Anterior cingulate cortex (tissue), 58 donors: ENCODE measurements at regions not wholly inside any gene's neighbourhood (a gene's known extent, or its start where the extent isn't known, plus 50 kb on each side); places are given as distances from the start of the nearest gene placed in this dataset.
"Not testable (repeated sequence)": the region's sequence is repeated elsewhere in the genome, so short reads cannot be mapped to it uniquely, and the experiment has no call there.

Experiments
- DNase-seq, 58 donors: peaks; one replicate each; lab custom pipeline; 2025; lab: John Stamatoyannopoulos, UW

DNA sequence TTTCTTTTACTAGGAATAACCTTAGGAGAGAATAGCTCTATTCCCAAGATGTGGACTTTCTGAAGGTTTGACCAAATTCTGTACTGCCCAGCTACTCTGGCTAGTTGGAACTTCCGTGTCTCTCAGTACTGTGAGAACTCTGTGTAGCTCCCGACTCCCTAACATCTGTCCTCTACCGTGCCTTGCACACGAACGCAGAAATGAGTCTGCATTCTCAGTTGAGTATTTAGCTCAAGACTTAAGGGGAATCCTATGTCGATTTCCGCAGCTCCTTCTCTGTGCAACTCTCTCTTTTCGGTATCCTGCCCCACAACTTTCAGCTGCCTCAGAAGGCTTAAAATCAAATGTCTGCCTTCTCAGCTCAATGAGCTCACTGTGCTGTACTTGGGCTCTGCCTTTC lies 86.7 kb upstream of the EPHB3 start:
- DNase-seq: no peak

DNA sequence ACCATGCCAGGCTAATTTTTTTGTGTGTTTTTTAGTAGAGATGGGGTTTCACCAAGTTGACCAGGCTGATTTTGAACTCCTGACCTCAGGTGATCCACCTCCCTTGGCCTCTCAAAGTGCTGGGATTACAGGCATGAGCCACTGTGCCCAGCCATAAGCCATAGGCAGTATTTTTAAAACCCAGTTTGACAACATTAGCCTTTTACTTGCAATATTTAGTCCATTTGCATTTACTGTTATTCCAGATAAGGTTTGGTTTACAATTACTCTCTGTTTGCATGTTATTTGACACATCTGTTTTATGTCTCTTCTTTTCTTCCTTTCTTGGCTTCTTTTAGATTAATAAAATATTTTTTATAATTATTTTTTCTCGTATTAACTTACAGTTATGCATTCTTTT lies 83.6 kb upstream of the EPHB3 start:
- DNase-seq: no peak

DNA sequence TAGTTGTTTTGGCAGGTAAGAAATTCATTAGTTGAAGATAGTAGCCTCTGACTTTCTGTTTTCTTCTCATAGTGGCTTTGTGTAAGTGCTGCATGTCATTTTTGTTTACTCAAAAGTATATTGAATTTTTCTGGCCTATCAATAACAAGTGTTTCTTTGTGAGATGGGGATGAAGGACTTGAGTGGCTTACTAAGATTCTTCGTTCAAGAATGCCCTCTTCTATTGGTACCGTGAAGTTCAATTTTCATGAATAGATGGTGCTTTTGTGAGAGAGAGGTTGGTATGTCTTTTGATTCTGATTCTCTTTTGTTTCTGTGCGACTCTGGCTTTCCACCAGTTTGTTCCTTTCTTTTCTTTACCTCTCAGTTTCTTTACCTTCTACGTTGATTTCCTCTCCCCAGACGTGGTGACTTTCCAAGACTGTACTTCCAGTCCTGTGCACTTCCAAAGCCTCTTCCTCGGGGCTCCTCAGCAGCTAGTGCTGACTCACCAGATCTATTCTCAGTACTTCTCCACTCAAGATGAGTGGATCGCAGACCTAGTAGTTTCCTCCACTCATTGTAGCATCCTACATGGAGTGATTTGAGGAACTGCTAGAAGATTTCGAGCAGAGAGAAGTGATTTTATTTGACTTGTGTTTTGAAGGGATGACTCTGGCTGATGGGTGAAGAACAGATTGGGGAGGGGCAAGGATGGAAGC lies 82.0 kb upstream of the EPHB3 start:
- peak in 1 of 58 donors; percentile 30 for DNase-seq

DNA sequence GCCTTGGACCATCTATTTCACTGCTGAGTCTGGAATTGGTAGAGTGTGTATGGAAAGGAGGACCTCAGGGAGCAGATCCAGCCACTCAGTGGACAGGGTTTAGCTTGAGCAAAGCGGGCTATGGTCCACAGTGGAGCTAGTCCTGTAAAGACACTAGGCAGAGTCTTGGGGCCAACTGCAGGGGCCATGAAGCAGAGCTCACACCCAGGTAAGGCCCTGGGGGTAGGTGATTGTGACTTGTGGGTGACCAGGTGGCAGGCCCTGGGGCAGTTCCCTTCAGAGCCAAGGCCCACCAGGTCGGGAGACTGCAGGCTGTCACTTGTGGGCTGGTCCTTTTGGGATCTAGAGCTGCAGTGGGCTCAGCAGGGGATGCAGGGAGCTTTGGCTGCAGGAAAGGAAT lies 80.8 kb upstream of the EPHB3 start:
- DNase-seq: no peak

DNA sequence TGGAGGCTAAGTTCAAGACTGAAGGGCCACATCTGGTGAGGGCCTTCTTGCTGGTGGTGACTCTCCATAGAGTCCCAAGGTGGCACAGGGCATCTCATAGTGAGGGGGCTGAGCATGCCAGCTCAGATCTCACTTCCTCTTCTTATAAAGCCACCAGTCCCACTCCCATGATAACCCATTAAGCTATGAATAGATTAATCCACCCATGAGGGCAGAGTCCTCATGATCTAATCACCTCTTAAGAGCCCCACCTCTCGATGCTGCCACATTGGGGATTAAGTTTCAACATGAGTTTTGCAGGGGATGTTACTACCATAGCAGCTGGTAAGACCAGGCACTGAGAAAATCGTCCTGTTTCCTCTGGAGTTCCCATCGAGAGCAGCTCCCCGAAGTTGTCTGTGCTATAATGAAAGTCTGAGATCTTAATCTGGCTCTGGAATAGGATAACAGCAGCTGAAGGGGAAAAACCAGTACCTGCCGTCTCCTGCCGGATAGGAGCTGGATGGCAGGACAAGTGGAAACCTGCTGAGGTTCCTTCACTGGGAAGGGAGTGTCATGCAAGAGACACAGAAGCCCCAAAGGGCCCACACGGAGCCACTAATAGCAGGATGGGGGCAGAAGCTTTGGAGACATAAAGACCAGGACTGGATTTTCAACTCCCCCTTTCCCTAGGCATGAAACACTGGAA lies 79.5 kb upstream of the EPHB3 start:
- DNase-seq: no peak

DNA sequence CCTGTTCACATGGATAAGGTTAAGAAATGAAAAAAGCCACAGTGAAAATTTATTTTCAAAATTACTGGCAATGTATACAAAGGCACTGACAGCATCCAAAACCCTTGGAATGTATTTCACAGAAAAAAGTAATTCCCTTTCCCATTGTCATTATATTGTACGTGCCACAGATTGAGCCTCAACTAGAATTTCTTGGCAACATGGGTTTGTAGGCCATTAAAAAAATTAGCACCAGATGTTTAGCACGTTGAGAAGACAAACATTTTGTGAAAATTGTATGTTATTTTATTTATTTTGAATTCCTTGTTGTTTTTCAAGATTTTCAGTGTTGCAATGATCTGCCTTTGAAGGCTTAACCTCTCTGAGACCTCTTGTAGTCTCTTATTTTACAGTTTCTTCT lies 76.3 kb upstream of the EPHB3 start:
- no peak for DNase-seq

DNA sequence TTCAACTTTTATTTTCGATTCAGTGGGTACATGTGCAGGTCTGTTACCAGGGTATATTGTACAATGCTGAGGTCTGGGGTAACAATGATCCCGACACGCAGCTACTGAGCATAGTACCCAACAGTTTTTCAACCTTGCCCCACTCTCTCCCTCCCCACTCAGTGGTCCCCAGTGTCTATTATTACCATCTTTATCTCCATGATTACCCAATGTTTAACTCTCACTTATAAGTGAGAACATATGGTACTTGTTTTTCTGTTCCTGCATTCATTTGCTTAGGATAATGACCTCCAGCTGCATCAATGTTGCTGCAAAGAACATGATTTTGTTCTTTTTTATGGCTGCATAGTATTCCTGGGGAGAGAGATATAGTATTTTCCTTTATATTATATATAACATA lies 75.7 kb upstream of the EPHB3 start:
- DNase-seq: no peak

DNA sequence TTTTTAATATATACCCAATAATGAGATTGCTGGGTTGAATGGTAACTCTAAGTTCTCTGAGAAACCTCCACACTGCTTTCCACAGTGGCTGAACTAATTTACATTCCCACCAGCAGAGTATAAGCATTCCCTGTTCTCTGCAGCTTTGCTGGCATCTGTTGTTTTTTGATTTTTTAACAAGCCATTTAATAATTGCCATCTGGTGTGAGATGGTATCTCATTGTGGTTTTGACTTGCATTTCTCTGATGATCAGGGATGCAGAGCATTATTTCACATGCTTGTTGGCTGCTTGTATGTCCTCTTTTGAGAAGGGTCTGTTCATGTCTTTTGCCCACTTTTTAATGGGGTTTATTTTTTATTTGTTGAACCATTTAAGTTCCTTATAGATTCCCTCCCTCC lies 75.0 kb upstream of the EPHB3 start:
- DNase-seq: no peak

DNA sequence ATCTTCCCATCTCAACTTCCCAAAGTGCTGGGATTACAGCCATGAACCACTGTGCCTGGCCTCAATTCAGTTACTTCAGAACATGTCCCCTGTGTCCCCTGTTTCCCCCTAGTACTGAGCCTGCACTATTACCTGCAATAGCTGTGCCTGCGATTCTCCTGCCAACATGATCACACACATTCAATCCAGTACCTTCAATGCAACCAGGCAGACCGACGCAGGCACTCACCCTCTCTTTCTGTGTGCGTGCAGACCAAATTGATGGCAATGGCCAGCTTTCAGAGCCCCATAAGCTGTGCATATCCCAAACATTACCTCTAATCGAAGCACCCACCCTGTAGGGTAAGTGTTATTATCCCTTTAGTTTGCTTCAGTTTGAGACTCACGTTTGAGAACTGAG lies 73.0 kb upstream of the EPHB3 start:
- no peak for DNase-seq

DNA sequence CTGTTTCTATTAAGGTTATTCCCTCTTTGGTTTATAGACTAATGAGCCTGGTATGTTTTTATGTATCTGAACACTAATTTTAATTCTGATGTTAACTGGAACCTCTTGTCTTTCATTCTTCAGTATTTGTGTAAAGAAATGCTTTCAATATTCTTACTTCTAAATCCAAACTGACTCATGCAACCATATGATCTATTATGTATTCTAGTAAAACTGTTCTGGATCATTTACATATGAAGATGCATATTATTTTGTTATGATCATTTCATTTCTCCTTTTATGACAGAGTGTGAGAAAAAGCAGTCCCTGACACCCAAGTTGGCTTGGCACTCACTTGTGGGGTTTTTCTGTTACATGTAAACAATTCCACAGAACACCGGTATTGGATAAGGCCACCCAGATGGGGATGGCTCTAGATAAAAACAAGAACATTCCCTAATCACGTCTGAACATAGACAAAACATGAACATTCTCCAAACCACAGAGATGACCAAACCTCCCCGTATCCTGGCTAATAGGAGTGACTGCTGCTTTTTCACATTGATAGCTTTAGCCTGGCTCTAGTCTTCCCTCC lies 72.2 kb upstream of the EPHB3 start:
- DNase-seq: no peak

DNA sequence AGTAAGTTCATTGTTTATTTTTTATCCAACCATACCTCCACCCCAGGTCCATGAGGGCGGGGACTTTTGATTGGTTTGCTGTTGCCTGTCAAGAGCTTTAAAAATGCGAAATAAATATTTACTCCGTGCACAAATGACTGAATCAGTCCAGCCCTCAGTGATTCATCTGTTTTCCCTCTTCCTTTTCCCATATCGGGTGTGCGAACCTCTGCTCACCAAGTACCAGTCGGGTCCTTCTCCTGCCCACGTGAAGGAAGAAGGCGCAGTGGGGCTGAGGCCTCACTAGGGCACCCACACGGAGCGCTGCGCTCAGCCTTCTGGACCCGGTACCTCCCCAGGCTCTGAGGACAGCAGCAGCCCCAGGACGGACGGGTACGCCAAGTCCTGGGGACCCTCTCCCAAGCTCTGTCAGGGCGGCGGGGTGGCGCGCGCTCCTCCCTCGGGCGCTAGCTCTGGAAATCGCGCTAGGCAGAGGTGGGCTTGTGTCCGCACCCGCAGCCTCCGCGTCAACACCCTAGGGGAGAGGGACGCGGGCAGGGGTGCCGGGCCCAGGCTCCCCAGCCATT lies 70.5 kb upstream of the EPHB3 start:
- DNase-seq: no peak

DNA sequence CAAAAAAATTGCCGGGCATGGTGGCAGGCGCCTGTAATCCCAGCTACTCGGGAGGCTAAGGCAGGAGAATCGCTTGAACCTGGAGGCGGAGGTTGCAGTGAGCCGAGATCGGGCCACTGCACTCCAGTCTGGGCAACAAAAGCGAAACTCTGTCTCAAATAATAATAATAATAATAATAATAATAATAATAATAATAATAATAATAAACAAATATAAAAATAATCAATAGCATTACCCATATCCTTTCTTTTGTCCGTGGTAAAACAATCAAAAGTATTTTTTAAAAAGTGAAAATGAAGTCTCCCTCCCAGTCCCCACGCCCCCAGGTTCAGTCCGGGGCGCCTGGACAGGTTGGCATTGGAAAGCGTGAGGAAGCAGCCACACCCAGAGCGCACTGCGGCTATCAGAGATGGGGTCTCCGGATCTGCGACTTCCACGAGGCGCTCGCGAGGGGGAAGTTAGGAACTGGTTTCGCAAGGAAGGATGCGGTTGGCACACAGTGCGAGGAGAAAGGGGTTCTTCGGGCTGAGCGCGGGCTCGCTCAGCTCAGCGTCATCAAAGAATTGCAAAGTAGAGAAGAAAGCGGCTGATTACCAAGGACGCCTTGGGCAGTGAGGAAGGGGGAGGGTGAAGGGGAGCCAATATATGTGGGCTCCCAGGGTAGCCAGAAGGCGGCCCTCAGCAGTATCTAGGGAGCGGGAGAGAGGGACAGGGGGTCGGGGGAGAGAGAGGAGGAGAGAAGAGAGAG lies 69.5 kb upstream of the EPHB3 start:
- peak in 3 of 58 donors; percentile 6 to 13 (median 12) for DNase-seq

DNA sequence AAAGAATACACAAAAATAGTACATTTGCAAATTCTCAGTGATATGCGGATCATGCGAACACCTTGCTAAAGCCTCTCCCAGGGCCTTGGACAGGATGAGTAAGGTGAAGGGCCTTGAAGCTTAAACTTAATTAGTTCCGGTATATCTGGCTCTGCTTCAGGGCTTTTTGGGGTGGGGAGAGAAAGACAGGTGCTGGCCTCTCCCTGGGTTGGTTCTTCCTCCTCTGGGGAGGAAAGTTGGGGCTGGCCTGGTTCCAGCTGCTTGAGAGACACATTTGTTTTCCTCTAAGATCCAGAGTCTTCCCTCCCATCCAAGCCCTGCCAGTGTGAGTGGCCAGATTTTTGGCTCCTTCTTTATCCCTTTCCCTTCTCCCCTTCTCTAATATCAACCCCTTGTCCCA lies 64.7 kb upstream of the EPHB3 start:
- DNase-seq: no peak

DNA sequence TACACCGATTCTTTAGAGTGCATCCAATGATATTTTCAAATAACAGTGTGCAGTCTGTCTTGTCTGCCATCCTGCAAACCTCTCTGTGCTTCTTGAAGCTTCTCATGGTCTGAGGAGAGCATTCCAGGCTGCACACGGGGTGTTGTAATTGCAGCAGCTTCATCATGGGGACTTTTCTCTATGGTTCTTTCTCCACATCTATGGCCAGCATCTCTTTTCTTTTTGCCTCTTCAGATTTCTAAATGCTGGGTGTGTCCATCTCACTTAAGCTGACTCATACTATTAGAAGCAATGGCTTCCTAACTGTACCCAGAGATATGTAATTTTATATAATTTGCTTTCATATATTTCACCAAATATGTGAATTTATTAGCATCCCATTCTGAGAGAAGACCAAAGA lies 63.8 kb upstream of the EPHB3 start:
- no peak for DNase-seq

DNA sequence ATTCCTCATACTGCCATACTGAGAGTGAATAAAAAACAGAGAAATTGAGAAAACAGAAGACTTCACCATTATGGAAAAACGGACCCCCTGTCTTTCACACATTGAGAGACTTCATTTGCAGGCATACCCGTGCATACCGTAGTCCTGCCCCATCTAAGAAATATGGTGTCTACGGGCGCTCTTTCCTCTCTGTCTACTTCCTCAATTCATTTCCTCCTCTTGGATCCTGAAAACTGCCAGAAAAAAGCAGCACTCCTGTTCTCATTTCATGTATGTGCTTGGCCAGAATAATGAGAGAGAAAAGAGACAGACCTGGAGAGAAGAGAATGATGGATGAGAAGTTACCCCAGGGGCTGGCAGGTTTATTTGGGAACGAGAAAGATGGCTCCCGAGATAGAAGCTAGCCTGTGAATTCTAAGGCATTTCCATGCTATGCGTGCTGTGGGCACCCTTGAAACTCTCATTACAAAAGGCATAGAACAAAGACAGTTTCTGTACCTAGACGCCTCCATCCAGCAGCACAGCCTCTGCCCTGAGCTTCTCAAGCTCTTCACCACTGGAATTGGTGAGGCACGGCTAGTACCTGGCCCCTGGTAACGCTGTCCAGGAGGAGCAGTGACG lies 62.5 kb upstream of the EPHB3 start:
- no peak for DNase-seq

DNA sequence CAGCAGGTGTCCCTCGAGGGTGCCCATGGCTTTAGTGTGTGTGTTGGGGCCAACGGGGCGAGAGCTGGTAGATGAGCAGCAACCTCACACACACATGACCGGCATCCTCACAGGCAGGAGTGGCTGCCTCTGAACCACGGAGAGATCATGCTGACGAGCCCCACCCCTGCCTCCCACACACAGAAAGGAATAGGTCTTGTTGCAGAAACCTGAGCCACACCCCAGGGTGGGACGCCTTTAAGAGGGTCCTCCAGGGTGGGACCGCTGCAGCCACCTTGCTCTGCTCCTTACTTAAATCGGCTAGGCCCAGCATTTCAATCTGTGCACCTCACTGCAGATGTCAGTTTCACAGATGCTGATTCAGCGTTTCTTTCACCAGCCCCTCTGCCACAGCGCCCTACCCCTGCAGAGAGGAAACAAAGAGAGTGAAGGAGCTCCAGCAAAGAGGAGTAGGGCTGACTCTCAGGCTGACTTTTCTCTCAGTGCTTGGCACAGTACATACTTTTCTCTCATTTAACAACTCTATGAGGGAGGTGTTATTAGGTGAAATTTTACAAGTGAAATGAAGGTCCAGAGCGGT lies 61.2 kb upstream of the EPHB3 start:
- no peak for DNase-seq

DNA sequence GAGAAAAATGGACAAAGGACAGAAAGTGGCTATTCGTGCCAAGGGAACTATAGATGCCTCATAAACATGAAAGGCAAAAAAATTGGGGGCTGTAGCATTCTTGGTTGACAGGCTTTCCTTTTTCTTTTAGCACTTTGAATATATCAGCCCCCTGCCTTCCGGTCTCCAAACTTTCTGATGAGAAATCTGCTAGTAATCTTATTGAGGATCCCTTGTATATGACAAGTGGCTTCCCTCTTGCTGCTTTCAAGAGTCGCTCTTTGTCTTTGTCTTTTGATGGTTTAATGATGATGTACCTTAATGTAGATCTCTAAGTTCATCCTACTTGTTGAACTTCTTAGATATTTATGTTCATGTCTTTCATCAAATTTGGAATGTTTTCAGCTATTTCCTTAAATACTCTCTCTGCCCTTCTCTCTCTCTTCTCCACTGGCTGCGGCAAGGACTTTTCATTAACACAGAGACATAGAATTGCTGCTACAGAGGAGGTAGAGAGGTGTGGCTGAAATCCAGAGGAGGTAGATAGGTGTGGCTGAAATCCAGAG lies 59.4 kb upstream of the EPHB3 start:
- DNase-seq: no peak

DNA sequence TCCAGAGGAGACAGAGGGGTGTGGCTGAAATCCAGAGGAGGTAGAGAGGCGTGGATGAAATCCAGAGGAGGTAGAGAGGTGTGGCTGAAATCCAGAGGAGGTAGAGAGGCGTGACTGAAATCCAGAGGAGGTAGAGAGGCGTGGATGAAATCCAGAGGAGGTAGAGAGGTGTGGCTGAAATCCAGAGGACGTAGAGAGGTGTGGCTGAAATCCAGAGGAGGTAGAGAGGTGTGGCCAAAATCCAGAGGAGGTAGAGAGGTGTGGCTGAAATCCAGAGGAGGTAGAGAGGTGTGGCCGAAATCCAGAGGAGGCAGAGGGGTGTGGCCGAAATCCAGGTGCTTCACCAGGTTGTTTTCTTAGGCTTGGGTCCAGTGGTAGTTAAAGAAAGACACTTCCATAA lies 58.7 kb upstream of the EPHB3 start:
- DNase-seq: not testable (repeated sequence)

DNA sequence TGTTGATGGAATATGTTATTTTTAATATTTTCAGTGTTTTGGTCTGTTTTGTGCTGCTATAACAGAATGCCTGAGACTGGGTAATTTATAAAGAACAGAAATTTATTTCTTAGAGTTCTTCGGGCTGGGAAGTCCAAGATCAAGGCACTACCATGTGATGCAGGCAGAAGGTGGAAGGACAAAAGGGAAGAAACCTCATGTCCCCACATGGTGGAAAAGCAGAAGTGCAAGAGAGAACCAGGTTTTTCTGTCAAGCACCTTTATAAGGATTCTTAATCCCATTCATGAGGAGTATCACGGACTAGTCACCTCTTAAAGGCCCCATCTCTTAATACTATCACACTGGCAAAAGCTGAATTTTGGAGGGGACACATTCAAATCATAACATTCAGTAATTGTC lies 57.9 kb upstream of the EPHB3 start:
- DNase-seq: no peak
